A172 (cell line): ENCODE measurements at regions not wholly inside any gene's neighbourhood (a gene's known extent, or its start where the extent isn't known, plus 50 kb on each side); places are given as distances from the start of the nearest gene placed in this dataset.
A peak's percentile ranks its signal among the peaks of the same experiment; 100 is the strongest.
"Not testable (repeated sequence)": the region's sequence is repeated elsewhere in the genome, so short reads cannot be mapped to it uniquely, and the experiment has no call there.

Experiments used
- DNase-seq: peaks from one replicate; pipeline ENCODE4 v3.0.0-alpha.2; 2015; ENCODE audit warnings: low spot score

DNA sequence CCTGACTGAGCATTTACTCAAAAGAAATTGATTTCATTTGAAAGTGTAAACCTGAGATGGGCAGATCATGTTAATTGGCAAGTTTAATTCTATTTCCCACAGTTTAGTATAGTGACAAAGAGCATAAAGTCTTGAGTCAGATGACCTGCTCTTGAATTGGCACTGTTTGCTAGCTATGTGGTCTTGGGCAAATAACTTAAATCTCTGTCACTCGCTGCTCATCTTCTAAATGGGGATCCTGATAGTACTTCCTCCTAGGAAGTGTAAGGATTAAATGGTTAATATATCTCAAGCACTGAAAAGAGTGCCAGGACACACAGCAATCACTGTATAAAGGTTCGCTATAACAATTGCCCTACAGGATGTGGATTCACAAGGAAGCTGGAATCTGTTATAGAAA is 242.8 kb upstream of the JADE1 start:
- DNase-seq = no peak

DNA sequence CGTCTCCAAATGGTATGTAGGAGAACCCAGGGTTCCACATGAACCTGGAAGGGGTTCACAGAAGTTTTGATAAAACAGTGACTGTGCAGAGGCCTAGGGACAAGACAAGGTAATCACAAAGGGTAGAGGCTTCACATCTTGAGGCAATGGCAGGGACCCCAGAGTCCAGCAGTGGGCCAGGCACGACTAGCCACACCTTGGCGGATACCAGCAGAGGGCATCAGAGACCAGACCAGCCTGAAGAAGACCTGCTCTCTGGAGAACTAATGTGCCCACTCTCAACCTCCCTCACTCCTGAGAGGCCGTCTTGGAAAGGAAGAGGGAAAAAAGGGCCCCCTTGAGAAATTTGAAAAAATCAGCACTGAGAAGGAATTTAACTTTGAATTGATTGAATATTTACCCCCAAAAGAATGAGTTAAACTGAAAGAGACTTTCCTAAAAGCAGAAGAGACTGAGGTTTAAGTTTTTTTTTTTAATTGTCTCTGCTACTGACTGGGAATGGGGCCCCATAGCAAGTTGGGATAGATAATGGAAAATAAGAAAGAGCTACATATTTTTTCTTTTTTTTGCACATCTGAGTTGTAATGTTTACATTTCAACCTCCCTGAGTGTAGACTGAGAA is 243.8 kb upstream of the JADE1 start:
- DNase-seq = peak; percentile 49

DNA sequence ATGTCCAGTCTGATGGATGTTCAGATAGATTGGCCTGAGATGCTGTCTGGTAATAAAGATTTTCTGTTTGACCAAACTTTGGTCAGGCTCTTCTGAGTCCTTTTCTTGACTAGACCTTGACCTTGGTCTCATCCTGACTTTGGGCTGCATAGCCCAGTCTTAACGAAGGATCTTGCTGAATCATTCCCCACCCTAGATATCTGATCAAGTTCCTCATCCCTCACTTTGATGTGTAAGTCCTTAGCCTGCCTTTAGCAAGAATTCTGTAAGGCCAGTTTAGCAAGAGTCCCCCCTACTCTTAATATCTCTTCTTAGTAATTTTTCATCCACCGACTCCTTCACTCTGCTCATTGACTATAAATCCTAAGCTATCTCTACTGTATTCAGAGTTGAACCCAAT is 244.4 kb upstream of the JADE1 start:
- no peak for DNase-seq

DNA sequence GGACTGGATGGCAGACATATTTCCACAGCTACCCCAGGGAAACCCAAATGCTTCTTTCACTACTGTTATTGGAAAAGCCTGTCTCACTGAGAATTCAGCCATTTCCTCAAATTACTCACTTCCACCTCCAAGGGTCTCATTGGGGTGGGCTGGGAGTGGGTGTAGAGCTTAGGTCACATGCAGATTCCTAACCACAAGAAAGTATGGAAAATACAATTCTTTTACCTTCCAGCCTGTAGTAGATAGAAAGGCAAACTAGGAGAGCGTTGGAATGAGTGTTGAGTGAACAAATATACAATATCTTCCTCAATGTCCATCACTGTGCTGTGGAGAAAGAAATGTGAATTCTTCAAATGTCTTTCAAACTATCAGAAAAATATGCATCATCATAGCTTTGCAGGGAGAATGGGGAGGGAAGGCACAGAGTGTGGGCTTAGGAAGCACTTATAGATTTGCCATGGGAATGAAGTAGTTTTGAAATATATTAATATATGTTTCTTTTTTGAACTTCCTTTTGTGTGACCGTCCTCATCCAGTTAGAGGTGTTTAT is 245.3 kb upstream of the JADE1 start:
- no peak for DNase-seq

DNA sequence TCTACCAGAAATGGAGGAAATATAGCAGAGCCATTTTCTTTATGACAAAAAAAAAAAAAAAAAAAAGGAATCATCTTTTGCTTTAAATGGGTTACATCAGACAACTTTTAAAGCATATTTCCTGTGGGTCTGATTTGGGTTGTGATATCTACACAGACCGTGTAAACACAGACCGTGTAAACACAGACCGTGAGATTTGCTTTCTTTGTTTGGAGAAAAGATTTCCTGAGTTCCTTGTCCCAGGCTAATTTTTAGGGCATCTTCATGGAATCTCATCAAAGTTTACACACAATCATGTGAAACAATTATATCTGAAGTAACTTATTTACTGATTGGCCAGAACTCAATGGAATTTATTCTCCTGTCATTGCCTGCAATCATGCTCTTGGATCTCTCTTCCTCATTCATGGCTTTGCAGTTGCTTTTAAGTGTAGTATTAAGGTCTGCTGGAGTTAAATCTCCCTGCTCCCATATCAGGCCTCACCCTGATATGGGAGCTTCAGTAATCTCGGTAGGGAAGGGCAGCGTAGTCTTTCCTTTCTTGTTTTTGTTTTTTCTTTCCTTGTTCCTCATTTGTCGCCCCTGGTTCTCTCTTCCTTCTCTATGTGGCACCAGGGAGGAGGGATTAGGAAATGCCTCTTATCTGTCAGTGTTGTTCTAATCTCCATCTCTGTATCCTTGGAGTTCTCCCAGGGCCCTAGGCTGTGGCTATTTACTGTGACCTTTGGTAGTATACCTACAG is 248.6 kb upstream of the JADE1 start:
- DNase-seq = no peak

DNA sequence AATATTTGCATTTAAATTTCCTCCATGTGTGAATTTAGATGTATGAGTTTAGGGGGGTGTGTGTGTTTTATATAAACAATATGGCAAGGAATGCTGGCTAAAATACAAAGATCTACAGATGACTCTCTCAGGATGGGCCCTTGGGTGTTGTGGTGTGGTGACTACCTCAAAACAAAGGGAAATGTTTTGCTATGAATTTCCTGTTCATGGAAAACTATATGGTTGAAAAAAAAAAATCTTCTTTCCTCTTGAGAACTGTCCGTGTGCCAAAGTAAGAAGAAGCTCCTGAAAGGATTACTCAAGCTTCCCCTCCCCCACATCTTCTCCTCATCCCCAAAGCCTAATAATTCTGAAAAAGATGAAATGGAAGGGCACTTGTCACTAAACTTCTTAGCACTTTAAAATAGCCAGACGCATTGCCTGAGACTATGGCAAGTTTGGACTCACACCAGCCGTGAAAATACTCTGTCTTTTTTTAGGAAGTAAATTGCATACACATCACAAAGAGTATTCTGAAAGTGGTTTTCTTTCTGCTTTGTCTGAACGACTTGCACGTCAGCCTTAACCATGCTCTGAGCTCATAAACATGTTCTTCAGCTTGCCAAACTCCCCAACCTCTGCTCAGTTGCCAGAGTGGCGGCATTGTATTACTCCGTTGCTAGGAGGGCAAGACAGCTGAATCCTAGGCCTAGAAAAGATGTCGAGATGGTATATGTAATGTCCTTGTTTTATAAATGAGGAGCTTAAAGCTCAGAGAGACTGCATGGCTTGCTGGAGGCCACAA is 250.4 kb upstream of the JADE1 start:
- DNase-seq = no peak

DNA sequence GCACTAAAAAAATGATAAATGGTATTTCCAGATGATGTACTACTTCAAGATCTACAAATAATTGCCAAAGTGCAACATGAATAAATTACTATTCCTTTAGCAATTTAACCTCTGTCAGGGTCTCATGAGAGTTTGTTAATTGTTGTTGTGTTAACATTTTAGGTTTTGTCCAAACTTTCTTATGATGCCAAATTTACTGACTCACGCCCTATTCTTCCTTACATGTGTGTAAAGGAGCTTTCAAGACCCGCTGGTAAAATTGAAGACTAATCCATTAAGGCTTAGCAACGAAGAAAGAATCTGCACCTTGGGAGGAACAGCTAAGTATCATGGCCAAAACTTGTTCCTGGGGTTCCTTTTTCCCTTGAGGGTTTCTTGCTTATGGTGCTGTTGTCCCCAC is 252.7 kb upstream of the JADE1 start:
- no peak for DNase-seq

DNA sequence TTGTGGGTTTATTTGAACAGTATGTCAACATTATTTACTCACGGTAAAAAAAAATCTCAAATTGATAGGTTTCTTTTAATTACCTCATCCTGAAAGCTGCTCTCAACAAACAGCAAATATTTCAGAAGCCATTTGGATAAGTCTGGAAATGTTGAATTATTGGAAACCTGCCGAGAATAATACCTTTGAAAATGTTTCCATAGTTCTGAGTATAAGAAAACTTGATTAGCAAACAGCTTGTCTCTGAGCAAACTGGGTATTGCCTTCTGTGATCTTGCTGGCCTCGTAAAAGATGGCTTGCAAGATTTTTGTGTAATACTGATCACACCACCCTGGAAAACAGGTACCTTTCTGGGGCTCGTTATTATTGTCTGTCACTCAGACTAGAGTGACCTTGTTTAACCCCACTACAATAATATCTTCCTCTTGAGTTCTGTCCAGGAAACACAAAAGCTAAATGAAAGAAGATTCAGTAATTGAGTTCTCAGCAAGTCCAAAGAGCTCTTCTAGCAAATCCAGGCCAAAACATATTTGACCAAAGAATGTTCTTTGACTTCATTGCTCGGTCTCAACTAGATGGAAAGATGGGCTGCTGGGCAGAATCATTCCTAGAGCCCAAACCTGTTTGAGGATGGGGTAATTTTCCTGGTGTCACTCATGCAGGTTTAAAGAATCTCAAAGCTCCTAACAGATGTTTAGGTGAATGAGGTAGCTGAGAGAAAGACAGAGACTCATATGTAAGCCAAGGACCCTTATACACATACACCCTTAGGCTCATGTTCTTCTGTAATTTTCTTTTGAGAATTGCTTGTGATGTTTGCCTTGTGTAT is 255.6 kb upstream of the JADE1 start:
- peak; percentile 16 for DNase-seq

DNA sequence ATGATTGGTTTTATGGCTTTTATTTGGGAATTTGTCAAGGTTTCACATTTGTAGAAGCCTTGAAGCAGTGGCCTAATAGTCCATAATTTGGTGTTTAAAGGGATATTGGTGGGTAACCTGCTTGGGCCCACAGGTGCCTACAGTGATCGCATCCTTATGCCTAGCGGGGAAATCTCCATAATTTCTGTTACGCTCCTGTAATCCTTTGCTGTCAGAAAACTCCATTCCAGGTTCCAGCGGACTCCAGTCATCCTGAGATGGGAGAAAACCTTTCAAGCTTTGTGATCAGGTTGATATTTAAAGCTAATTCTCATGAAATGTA is 257.0 kb upstream of the JADE1 start:
- DNase-seq = no peak

DNA sequence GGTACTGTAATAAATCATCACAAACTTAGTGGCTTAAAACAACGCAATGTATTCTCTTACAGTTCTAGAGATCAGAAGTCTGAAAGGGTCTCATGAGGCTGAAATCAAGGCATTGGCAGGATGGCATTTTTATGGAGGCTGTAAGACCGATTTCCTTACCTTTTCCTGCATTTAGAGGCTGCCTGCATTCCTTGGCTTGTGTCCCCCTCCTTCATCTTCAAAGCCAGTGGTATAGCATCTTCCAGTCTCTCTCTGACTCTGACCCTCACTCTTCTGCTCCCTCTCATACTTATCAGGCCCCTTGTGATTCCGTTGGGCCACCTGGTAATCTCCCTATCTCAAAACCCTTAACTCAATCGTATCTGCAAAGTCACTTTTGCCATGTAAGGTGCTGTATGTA is 258.2 kb upstream of the JADE1 start:
- no peak for DNase-seq

DNA sequence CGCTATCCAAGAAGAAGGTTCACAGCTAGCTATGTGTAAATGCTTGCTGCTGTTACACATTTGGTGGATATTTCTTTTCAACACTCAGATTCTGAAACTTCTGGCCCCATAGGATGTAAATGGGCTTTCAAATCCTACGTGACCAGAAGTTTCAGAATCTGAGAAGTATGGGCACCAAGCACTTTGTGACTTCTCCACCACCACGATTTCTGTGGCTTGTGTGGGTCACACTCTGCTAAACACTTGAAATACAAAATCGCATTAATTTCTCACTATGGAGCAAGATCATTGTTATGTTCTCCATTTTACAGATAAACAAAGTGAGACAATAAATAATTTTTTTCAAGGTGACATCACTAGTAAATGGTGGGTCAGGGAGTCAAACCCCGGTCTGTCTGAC is 259.4 kb upstream of the JADE1 start:
- no peak for DNase-seq

DNA sequence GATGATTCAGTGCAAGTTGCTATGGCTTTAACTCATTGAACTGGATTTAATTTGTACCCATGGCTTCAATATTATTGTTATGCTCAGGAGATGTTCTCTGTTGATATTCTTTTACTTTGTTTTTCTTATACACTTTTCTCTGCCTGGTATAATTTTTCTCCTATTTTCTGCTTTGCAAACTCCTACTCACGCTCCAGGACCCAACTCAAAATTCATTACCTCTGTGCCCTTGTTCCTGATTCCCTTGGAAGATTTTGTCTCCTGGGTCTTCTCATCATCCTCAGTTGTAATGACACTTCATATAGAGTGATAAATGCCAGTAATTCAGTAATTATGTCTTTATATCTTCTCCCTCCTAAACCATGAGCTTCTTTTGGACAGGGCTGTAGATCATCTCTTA is 259.9 kb upstream of the JADE1 start:
- DNase-seq = no peak

DNA sequence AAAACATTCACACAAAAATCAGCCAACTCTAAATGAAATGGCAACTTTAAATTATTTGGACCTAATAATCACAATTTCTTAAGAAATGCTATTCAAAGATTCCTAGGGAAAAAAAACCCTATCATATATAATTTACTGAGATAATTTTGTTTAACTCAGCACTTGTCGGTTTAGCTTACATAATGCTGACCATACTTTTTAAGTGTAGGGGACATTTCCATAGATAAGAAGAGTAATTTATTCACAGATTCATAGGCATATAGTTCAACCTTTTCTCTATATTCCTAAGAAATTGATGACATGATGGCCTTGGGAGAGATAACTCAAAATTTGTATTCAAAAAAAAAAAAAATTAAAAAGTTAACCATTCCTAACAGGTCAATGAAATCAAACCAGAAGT is 260.8 kb upstream of the PGRMC2 start:
- DNase-seq = no peak

DNA sequence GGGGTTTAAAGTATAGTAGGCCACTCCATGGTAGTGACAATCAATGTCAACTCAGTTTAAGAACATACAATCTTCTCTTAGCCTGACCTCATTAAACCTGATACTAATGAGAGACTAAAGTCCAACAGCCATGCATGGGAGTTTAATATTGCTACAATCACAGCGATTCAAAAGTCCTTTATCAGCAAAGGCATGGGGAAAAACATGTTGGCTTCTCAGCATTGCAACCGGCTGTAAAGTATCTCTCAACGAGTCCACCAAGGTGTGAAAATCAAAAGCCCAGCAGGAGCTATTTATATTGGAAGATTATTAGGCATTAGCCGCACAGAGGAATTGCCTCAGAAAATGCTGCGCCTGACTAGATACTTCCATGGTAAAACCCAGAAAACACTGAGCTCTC is 256.7 kb upstream of the PGRMC2 start:
- DNase-seq = no peak

DNA sequence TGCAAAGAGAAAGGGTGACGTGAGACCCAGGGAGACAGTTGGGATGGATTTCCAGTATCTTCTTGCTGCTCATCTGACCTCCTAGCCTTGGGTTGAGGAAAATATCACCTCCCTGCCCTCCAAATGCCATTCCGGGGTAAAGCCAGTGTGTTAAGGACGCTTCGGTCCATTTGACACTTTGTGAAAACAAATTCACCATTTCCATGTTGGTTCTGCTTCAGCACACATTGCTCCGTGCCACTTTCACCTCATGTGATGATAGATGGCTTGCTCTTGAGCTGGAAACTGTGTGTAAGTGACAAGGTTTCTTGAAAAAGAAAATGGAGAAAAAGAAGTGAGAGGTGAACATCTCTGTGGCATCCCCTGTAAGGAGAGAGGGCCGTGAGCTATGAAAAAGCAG is 256.1 kb upstream of the PGRMC2 start:
- DNase-seq = no peak

DNA sequence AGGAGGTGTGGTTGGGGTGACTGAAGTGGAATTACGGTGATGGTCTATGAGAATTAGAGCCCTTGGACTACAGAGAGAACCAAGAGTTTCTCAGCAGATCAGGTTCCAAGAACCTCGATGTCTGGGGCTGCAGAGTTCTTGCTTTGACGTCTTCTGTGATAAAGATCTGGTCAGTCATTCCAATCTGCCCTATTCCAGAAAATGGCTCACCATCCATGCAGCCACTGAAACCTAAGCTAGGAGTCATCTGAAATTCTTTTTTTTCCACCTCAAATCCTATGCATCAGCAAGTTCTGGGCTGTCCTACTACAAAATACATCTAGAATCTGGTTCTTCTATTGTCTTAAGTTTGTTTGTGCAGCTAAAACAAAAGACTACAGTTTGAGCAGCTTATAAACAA is 254.4 kb upstream of the PGRMC2 start:
- DNase-seq = no peak

DNA sequence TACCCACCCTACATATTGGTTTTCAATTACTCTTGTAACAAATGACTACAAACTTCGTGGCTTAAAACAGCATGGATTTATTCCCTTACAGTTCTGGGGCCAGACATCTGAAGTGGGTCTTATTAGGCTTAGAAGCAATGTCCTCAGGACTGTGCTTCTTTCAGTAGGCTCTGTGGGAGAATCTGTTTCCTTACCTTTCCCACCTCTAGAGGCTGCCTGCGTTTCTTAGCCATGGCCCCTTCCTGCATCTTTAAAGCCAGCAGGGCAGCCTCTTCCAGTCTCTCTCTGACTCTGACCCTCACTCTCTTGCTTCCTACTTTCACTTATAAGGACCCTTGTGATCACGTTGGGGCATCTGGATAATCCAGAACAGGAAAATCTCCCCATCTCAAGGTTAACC is 252.5 kb upstream of the PGRMC2 start:
- no peak for DNase-seq

DNA sequence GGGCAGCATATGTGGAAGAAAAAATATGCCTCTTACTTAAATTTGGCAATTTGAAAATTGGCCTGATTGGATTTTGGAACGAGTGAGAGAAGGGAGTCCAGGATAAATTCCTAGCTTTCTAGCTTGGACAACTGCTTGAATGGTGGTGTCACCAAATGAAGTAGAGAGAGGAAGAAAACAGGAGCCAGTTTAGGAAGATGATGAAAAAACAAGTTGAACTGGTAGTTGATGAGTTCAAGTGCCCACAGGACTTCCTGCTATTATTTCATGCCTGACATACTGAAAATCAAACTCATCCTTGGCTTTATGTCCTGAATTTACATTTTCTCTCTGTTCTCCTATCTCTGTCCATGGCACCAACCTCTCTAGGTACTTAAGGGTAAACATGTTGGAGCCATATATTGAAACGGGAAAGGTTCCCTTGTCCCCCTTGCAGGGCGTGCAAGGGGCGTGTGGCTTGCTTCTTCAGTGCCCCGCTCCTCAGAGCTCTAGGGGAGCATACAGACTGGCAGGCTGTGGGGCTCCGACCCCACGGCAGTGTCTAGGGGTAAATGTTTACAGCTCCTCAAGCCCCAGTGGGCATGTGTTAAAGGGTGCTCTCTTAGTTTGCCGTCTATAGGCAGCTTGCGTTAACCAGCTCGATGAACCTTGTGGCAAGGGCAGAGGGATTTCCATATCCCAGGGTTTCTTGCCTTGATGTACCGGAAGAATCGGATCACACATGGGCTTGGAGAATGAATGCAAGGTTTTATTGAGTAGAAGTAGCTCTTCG is 250.7 kb upstream of the PGRMC2 start:
- DNase-seq = no peak

DNA sequence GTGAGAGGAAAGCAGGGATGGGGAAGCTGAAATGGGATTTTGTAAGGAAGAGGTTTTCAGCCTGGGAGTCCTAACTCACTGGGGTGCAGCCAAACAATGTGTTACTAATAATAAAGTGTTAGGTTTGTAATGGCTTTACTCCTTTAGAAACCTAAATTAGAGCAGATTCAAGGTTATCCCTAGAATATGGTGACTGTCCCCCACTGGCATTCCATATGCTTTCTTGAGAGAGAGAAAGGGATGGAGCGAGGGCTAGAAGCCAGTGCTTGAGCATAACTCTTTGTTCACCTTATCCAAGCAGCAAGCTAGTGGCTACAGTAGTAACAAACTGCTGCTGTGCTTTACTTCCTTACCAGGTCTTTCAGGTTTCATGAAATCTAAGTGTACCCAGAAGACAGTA is 249.1 kb upstream of the PGRMC2 start:
- no peak for DNase-seq

DNA sequence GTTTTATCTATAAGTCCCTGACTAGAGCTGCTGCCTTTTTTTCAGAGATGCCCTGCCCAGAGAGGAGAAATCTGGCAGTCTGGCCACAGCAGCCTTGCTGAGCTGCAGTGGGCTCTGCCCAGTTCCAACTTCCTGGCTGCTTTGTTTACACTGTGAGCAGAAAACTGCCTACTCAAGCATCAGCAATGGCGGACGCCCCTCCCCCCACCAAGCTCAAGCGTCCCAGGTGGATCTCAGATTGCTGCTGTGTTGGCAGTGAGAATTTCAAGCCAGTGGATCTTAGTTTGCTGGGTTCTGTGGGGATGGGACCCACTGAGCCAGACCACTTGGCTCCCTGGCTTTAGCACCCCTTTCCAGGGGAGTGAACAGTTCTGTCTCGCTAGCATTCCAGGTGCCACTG is 247.9 kb upstream of the PGRMC2 start:
- not testable (repeated sequence) for DNase-seq
